BJ (cell line): ENCODE measurements at regions not wholly inside any gene's neighbourhood (a gene's known extent, or its start where the extent isn't known, plus 50 kb on each side); places are given as distances from the start of the nearest gene placed in this dataset.

Experiments
- CTCF ChIA-PET: fragments of 350-600 bp; formaldehyde crosslinking; extraction: SDS; loops from one replicate; lab custom pipeline; 2021; ENCODE audit warnings: antibody characterized with exemption, inconsistent platforms; lab: Yijun Ruan, JAX
- POLR2A ChIA-PET: fragments of 300-600 bp; sonication (Branson Sonifier 250); formaldehyde crosslinking; extraction: SDS; loops from one replicate; lab custom pipeline; 2021; ENCODE audit warnings: antibody characterized with exemption; lab: Charles Lee
- DNase-seq: peaks from one replicate; pipeline ENCODE4 v3.0.0-alpha.2; 2011; ENCODE audit warnings: low read depth
- H3K27me3 ChIP-seq: 2 replicates; pipeline ENCODE4 v1.6.0; 2011; ENCODE audit warnings: low read length; ENCODE audit not compliant: control insufficient read depth, insufficient read depth
- H3K36me3 ChIP-seq: 2 replicates; pipeline ENCODE4 v1.5.1; 2011; ENCODE audit warnings: low read length; ENCODE audit not compliant: control insufficient read depth, insufficient read depth
- H3K4me3 ChIP-seq: 2 replicates; pipeline ENCODE4 v1.5.1; 2011; ENCODE audit warnings: low read depth, mild to moderate bottlenecking, control low read depth, low read length
- CTCF ChIP-seq: IDR thresholded peaks from 2 replicates; pipeline ENCODE4 v1.5.1; 2011; ENCODE audit warnings: low read depth, mild to moderate bottlenecking, control low read depth, inconsistent platforms, low read length, moderate library complexity; ENCODE audit not compliant: insufficient read depth

- no peak for DNase-seq
- Histone ChIP-seq H3K27me3 (peaks cover 5% of the 10 kb centered on the region), H3K36me3 (no peaks in the 10 kb centered on the region), H3K4me3 (no peak overlapping the region)
- POLR2A ChIA-PET = no interaction called here
- no peak for TF ChIP-seq CTCF
- CTCF ChIA-PET = no interaction called here
Observed at GRCh38 chr2:128487650-128488387, 169.2 kb upstream of the HS6ST1 start.

- H3K4me3 ChIP-seq = no peak overlapping the region
- ChIA-PET CTCF (no interaction called here), POLR2A (no interaction called here)
- no peak for TF ChIP-seq CTCF
- H3K36me3 ChIP-seq = no peaks in the 10 kb centered on the region
- H3K27me3 ChIP-seq = peaks cover 5% of the 10 kb centered on the region
- DNase-seq = no peak
Observed at GRCh38 chr2:128488434-128488833, 169.8 kb upstream of the HS6ST1 start.

DNA sequence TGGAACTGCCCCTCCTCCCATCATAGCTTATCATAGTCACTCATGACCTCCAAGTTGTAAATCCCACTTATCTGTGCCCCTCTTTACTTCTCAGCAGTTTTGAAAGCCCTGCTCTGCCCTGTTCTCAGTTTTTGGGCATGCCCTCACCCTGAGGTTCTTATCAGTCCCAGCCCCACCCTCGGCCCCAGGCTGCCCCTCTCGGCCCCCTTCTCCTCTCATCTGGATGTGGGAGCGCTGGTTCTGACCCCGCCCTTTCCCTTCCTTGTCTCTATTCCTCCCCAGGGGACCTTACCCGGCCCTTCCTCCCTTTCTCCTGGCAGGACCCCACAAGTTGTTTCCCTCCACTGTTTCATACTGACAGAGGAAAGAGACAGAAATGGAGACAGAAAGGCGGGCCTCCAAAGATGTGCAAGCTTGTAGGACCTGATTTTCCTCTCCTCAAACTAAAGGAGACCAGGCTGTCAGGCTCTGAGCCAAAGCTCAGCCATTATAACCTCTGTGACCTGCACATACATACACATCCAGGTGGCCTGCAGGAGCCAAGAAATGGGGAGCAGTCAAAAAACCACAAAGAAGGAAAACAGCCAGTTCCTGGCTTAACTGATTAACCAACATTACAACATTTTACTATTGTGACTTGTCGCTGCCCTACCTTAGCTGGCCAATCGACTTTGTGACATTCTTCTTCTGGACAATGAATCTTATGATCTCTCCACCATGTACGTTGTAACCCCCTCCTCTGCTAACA, 171.0 kb upstream of the HS6ST1 start:
- no peak overlapping the region for H3K4me3 ChIP-seq
- TF ChIP-seq CTCF = no peak
- POLR2A ChIA-PET = no interaction called here

DNA sequence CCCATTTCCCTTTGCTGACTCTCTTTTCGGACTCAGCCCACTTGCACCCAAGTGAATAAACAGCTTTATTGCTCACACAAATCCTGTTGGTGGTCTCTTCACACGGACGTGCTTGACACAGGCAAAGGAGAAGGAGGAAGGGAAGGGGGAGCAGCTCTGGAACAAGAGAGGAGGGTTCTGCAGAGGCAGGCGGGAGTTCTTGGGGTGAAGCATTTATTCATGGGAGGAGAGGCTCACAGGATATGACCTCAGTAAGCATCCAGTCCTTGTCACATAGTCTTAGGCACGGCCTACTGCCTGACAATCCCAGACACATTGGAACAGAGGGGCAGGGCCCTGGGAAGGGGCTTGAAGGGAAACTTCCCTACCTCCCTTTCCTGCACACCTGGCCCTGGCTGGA, 171.7 kb upstream of the HS6ST1 start:
- POLR2A ChIA-PET = no interaction called here
- H3K27me3 ChIP-seq = peaks cover 8% of the 10 kb centered on the region
- no peaks in the 10 kb centered on the region for H3K36me3 ChIP-seq

More for the DNA sequence above, 171.0 kb upstream of the HS6ST1 start:
- H3K36me3 ChIP-seq = no peaks in the 10 kb centered on the region
- no peak for DNase-seq
- peaks cover 5% of the 10 kb centered on the region for H3K27me3 ChIP-seq
- CTCF ChIA-PET = no interaction called here

More for the DNA sequence above, 171.7 kb upstream of the HS6ST1 start:
- no peak overlapping the region for H3K4me3 ChIP-seq
- CTCF ChIA-PET = no interaction called here
- DNase-seq = no peak
- no peak for TF ChIP-seq CTCF
